Adrenal gland (tissue), 9 donors: ENCODE measurements at regions not wholly inside any gene's neighbourhood (a gene's known extent, or its start where the extent isn't known, plus 50 kb on each side); places are given as distances from the start of the nearest gene placed in this dataset.

ENCODE experiments used
- DNase-seq, 7 donors: peaks; one replicate each; pipeline ENCODE4 v3.0.0-alpha.2; 2019 to 2020
- H3K27ac ChIP-seq, 5 donors: fragments of 200-600 bp; sonication (generic) in 4 of 5; 1 replicate in 3 of 5; 2 replicates in 2 of 5; pipeline versions ENCODE4 v1.5.1 to v1.8.0; 2016 to 2020; ENCODE audit warnings: mild to moderate bottlenecking in 1 of 5
- H3K27me3 ChIP-seq: fragments of 200-600 bp; 2 replicates; pipeline ENCODE4 v1.8.0; 2021
- H3K36me3 ChIP-seq, 2 donors: fragments of 200-600 bp; replicated peaks in 1 of 2; 1 replicate in 1 of 2; 2 replicates in 1 of 2; pipeline versions ENCODE4 v1.5.1 to v1.8.0; 2018 to 2022
- H3K4me1 ChIP-seq, 2 donors: fragments of 200-600 bp; replicated peaks in 1 of 2; 1 replicate in 1 of 2; 2 replicates in 1 of 2; pipeline versions ENCODE4 v1.5.1 to v1.8.0; 2018 to 2021
- H3K4me3 ChIP-seq, 4 donors: fragments of 200-600 bp; sonication (generic) in 3 of 4; one replicate each; pipeline ENCODE4 v1.5.1; 2016 to 2018
- H3K9me3 ChIP-seq, 3 donors: fragments of 200-600 bp; sonication (generic) in 1 of 3; replicated peaks in 1 of 3; 1 replicate in 2 of 3; 2 replicates in 1 of 3; pipeline versions ENCODE4 v1.5.1 to v1.8.0; 2016 to 2021
- CTCF ChIP-seq, 6 experiments: fragments of 450-650 bp in 4 of 6; fragments of 200-600 bp in 2 of 6; sonication (generic) in 1 of 6; IDR thresholded peaks; 1 replicate in 5 of 6; 2 replicates in 1 of 6; pipeline versions ENCODE4 v1.5.1 to v1.8.0; 2016 to 2021; ENCODE audit warnings: antibody characterized with exemption in 6 of 6, mild to moderate bottlenecking in 2 of 6, moderate library complexity in 1 of 6
- POLR2A ChIP-seq, 2 donors: fragments of 450-650 bp; IDR thresholded peaks; one replicate each; pipeline ENCODE4 v1.6.1; 2017; ENCODE audit warnings: antibody characterized with exemption in 2 of 2, mild to moderate bottlenecking in 2 of 2, moderate library complexity in 1 of 2
- WGBS, 4 donors: extraction: QIAGEN DNeasy Blood & Tissue Kit in 2 of 4; methylation state at CpG; one replicate each; pipeline versions ENCODE4 v1.1.5 to v1.1.7; 2013 to 2017; 5-methylcytosine and 5-hydroxymethylcytosine counted together
- intact Hi-C, 2 donors: fragments of 100-400 bp; cut with DNase I; formaldehyde crosslinking; loops; one replicate each; pipeline versions ENCODE4 v1.14.1 to v1.15.0; 2022 to 2023
- donor health status: healthy with polysubstance abuse.
- donor health status: Bipolar disorder and iron deficiency.
- donor health status: DM: yes; HTN: yes; CAD: no.
- donor health status: DM: no; HTN: no; CAD: no.
- donor health status: DM: no; HTN: no; CAD: no.

DNA sequence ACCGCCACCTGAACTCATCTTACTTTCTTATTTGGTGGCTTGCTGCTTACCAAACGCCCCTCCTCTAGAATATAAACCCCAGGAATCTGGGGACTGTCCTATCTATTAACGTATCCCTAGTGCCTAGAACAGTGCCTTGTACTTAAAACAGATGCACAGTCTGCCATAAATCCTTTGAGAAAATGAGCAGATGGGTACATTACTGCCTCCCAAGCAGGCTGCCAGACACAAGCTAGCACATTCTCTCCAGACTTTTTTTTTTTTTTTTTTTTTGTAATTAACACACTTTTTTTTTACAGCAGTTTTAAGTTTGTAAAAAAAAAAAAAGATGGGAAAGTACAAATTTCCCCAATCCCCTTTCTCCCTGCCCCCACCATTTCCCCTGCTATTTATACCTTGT lies 57.3 kb upstream of the RPL38 start:
- no peak for DNase-seq
- TF ChIP-seq CTCF (IDR thresholded peaks at IDR 0.05) (no peak), POLR2A (IDR thresholded peaks at IDR 0.05) (no peak)
- Histone ChIP-seq H3K4me3 (no peak overlapping the region), H3K27me3 (no peaks in the 10 kb centered on the region), H3K36me3 (no peaks in the 10 kb centered on the region), H3K4me1 (no peaks in the 10 kb centered on the region), H3K9me3 (peaks cover 0 to 10% (median 10%) of the 10 kb centered on the region in 3 donors), H3K27ac (no peak overlapping the region)
- 69 to 76% (median 71%) methylated on average over 3 of the region's 3 CpGs for WGBS, 4 donors
- intact Hi-C loops, result no loop called here

- H3K9me3 ChIP-seq, result peaks cover 0 to 10% (median 1%) of the 10 kb centered on the region in 3 donors
- intact Hi-C loops, result no loop called here
- TF ChIP-seq CTCF (IDR thresholded peaks at IDR 0.05) (no peak), POLR2A (IDR thresholded peaks at IDR 0.05) (no peak)
- peak in 1 of 7 donors; percentile 7 for DNase-seq
- 72 to 85% (median 80%) methylated on average over 13 to 15 of the region's 15 CpGs for WGBS, 4 donors
- H3K4me3 ChIP-seq, result no peak overlapping the region
- H3K36me3 ChIP-seq, result no peaks in the 10 kb centered on the region
- H3K27ac ChIP-seq, result no peak overlapping the region
- no peaks in the 10 kb centered on the region for H3K27me3 ChIP-seq
- H3K4me1 ChIP-seq, result no peaks in the 10 kb centered on the region
Observed at GRCh38 chr17:74147056-74147835, 56.2 kb upstream of the RPL38 start.

- peak in 1 of 7 donors; percentile 13 for DNase-seq
- intact Hi-C loops, result no loop called here
- no peak overlapping the region for H3K27ac ChIP-seq
- 72 to 94% (median 83%) methylated on average over 4 of the region's 4 CpGs for WGBS, 4 donors
- H3K4me1 ChIP-seq, result no peaks in the 10 kb centered on the region
- no peak overlapping the region for H3K4me3 ChIP-seq
- H3K36me3 ChIP-seq, result no peaks in the 10 kb centered on the region
- TF ChIP-seq POLR2A (IDR thresholded peaks at IDR 0.05) (no peak), CTCF (IDR thresholded peaks at IDR 0.05) (no peak)
- H3K9me3 ChIP-seq, result peaks cover 0 to 3% (median 0%) of the 10 kb centered on the region in 3 donors
- H3K27me3 ChIP-seq, result no peaks in the 10 kb centered on the region
Observed at GRCh38 chr17:74147966-74148365, 55.5 kb upstream of the RPL38 start.

GRCh38 chr17:74148446-74148845 lies 55.0 kb upstream of the RPL38 start:
- 79 to 90% (median 87%) methylated on average over 4 of the region's 4 CpGs for WGBS, 4 donors
- no peaks in the 10 kb centered on the region for H3K36me3 ChIP-seq
- no peaks in the 10 kb centered on the region for H3K9me3 ChIP-seq
- peak in 1 of 7 donors; percentile 11 for DNase-seq
- no peak overlapping the region for H3K4me3 ChIP-seq
- no peak for TF ChIP-seq CTCF (IDR thresholded peaks at IDR 0.05)
- no peak for TF ChIP-seq POLR2A (IDR thresholded peaks at IDR 0.05)
- no peak overlapping the region for H3K27ac ChIP-seq
- intact Hi-C loops, result no loop called here
- H3K4me1 ChIP-seq, result no peaks in the 10 kb centered on the region
- no peaks in the 10 kb centered on the region for H3K27me3 ChIP-seq
